DND-41 (cell line): ENCODE measurements at regions not wholly inside any gene's neighbourhood (a gene's known extent, or its start where the extent isn't known, plus 50 kb on each side); places are given as distances from the start of the nearest gene placed in this dataset.

Experiments
- ATAC-seq: fragments of 200-7000 bp; cut with Tn5 transposase; 3 replicates; pipeline ENCODE4 v1.9.1; 2021; ENCODE audit warnings: low read depth; ENCODE audit not compliant: insufficient read depth
- DNase-seq: peaks from one replicate; pipeline ENCODE4 v3.0.0-alpha.2; 2020
- H2AFZ ChIP-seq: 2 replicates; pipeline ENCODE4 v1.6.0; 2012; ENCODE audit warnings: low read depth, low read length
- H3K27ac ChIP-seq: 2 replicates; pipeline ENCODE4 v1.5.1; 2012; ENCODE audit warnings: low read length, inconsistent platforms
- H3K27me3 ChIP-seq: fragments of 200-600 bp; sonication (generic); 2 replicates; pipeline ENCODE4 v1.6.0; 2012; ENCODE audit warnings: low read length, mild to moderate bottlenecking, inconsistent platforms; ENCODE audit not compliant: insufficient read depth, poor library complexity
- H3K36me3 ChIP-seq: 2 replicates; pipeline ENCODE4 v1.5.1; 2012; ENCODE audit warnings: low read length, inconsistent platforms; ENCODE audit not compliant: insufficient read depth
- H3K4me1 ChIP-seq: 2 replicates; pipeline ENCODE4 v1.5.1; 2012; ENCODE audit warnings: mild to moderate bottlenecking, low read length; ENCODE audit not compliant: insufficient read depth
- H3K4me2 ChIP-seq: 2 replicates; pipeline ENCODE4 v1.6.0; 2012; ENCODE audit warnings: mild to moderate bottlenecking, moderate library complexity, low read length, inconsistent platforms; ENCODE audit not compliant: insufficient read depth
- H3K4me3 ChIP-seq, 2 experiments: fragments of 200-600 bp in 1 of 2; shearing (Covaris generic) in 1 of 2; 2 replicates each; pipeline ENCODE4 v1.5.1; 2012 to 2016; ENCODE audit warnings: inconsistent platforms in 2 of 2, low read length in 2 of 2, mild to moderate bottlenecking in 2 of 2, low read depth in 1 of 2, moderate library complexity in 1 of 2
- H3K79me2 ChIP-seq: 2 replicates; pipeline ENCODE4 v1.6.0; 2012; ENCODE audit warnings: low read length, inconsistent platforms; ENCODE audit not compliant: insufficient read depth
- H3K9ac ChIP-seq: 2 replicates; pipeline ENCODE4 v1.6.0; 2012; ENCODE audit warnings: low read depth, mild to moderate bottlenecking, inconsistent platforms, low read length, moderate library complexity
- H3K9me3 ChIP-seq: 2 replicates; pipeline ENCODE4 v1.5.1; 2012; ENCODE audit warnings: low read length, moderate library complexity, mild to moderate bottlenecking, inconsistent platforms; ENCODE audit not compliant: insufficient read depth, severe bottlenecking
- H4K20me1 ChIP-seq: 2 replicates; pipeline ENCODE4 v1.6.0; 2012; ENCODE audit warnings: low read length; ENCODE audit not compliant: insufficient read depth
- EZH2 ChIP-seq: IDR thresholded peaks from 3 replicates; pipeline ENCODE4 v1.6.1; 2012; ENCODE audit warnings: borderline replicate concordance, low read depth, mild to moderate bottlenecking, moderate library complexity, low read length, inconsistent platforms; ENCODE audit not compliant: severe bottlenecking
- TF ChIP-seq, protein P1 (sequence below): IDR thresholded peaks from 2 replicates; pipeline ENCODE4 v1.5.1; 2012; ENCODE audit warnings: borderline replicate concordance, low read length, moderate library complexity, mild to moderate bottlenecking; ENCODE audit not compliant: poor library complexity, severe bottlenecking; ENCODE audit errors: extremely low read depth

DNA sequence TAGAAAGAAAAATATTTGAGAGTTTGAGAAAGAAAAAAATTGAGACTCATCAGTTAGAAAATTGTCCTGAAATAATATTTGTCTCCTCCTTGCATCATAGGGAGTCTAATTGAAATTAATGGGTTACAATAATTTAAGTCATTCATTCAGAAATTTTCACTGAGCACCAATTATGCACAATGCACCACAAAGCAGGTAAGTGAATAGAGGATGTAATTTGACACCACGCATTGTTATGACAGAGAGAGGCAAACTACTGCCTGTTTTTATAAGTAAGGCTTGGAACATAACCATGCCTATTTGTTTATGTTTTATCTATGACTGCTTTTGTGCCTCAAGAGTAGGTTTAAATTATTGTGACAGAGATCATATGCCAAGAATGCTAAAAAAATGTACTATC lies 537.9 kb upstream of the FAT3 start:
- Histone ChIP-seq H4K20me1 (no peaks in the 10 kb centered on the region), H2AFZ (no peak overlapping the region), H3K4me1 (no peaks in the 10 kb centered on the region), H3K27ac (no peak overlapping the region), H3K4me3 (no peak overlapping the region), H3K9me3 (no peaks in the 10 kb centered on the region), H3K9ac (no peak overlapping the region), H3K36me3 (no peaks in the 10 kb centered on the region), H3K79me2 (no peaks in the 10 kb centered on the region), H3K4me2 (no peak overlapping the region), H3K27me3 (no peaks in the 10 kb centered on the region)
- ATAC-seq = no peak
- TF ChIP-seq EZH2 = no peak
- TF ChIP-seq, protein P1, sequence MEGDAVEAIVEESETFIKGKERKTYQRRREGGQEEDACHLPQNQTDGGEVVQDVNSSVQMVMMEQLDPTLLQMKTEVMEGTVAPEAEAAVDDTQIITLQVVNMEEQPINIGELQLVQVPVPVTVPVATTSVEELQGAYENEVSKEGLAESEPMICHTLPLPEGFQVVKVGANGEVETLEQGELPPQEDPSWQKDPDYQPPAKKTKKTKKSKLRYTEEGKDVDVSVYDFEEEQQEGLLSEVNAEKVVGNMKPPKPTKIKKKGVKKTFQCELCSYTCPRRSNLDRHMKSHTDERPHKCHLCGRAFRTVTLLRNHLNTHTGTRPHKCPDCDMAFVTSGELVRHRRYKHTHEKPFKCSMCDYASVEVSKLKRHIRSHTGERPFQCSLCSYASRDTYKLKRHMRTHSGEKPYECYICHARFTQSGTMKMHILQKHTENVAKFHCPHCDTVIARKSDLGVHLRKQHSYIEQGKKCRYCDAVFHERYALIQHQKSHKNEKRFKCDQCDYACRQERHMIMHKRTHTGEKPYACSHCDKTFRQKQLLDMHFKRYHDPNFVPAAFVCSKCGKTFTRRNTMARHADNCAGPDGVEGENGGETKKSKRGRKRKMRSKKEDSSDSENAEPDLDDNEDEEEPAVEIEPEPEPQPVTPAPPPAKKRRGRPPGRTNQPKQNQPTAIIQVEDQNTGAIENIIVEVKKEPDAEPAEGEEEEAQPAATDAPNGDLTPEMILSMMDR = no peak
- DNase-seq = no peak

- DNase-seq = no peak
- no peak overlapping the region for H3K27ac ChIP-seq
- ATAC-seq = no peak
- no peaks in the 10 kb centered on the region for H3K27me3 ChIP-seq
- no peaks in the 10 kb centered on the region for H3K9me3 ChIP-seq
- no peak overlapping the region for H3K4me3 ChIP-seq
- no peaks in the 10 kb centered on the region for H3K36me3 ChIP-seq
- no peak overlapping the region for H3K9ac ChIP-seq
- no peaks in the 10 kb centered on the region for H3K4me1 ChIP-seq
- no peaks in the 10 kb centered on the region for H4K20me1 ChIP-seq
- H3K79me2 ChIP-seq = no peaks in the 10 kb centered on the region
- no peak for TF ChIP-seq EZH2
- TF ChIP-seq, protein P1 = no peak
- H2AFZ ChIP-seq = no peak overlapping the region
- no peak overlapping the region for H3K4me2 ChIP-seq
Measured at GRCh38 chr11:91686281-91686680, 538.3 kb upstream of the FAT3 start.

- H3K4me3 ChIP-seq = no peak overlapping the region
- no peak overlapping the region for H3K27ac ChIP-seq
- no peaks in the 10 kb centered on the region for H3K4me1 ChIP-seq
- no peaks in the 10 kb centered on the region for H3K36me3 ChIP-seq
- no peaks in the 10 kb centered on the region for H3K9me3 ChIP-seq
- no peak overlapping the region for H2AFZ ChIP-seq
- no peaks in the 10 kb centered on the region for H3K27me3 ChIP-seq
- no peak overlapping the region for H3K4me2 ChIP-seq
- no peak overlapping the region for H3K9ac ChIP-seq
- H3K79me2 ChIP-seq = no peaks in the 10 kb centered on the region
- ATAC-seq (no peak), DNase-seq (no peak)
- no peaks in the 10 kb centered on the region for H4K20me1 ChIP-seq
- no peak for TF ChIP-seq EZH2
- TF ChIP-seq, protein P1 = no peak
Measured at GRCh38 chr11:91673705-91674104, 550.9 kb upstream of the FAT3 start.

GRCh38 chr11:91664521-91664920 lies 560.1 kb upstream of the FAT3 start:
- Histone ChIP-seq H2AFZ (no peak overlapping the region), H3K4me1 (no peaks in the 10 kb centered on the region), H3K27me3 (no peaks in the 10 kb centered on the region), H3K9ac (no peak overlapping the region), H4K20me1 (no peaks in the 10 kb centered on the region), H3K79me2 (no peaks in the 10 kb centered on the region), H3K4me2 (no peak overlapping the region), H3K4me3 (no peak overlapping the region), H3K9me3 (no peaks in the 10 kb centered on the region), H3K27ac (no peak overlapping the region), H3K36me3 (no peaks in the 10 kb centered on the region)
- DNase-seq (no peak), ATAC-seq (no peak)
- no peak for TF ChIP-seq EZH2
- TF ChIP-seq, protein P1 = no peak
